ENCODE measurements at regions not wholly inside any gene's neighbourhood (a gene's known extent, or its start where the extent isn't known, plus 50 kb on each side); places are given as distances from the start of the nearest gene placed in this dataset.

- Histone ChIP-seq H2AFZ (ENCODE audit: low read depth, low read length) (no peak overlapping the region), H3K27me3 (ENCODE audit: control insufficient read depth in 2 of 2, insufficient read depth in 2 of 2, low read length in 2 of 2) (no peaks in the 10 kb centered on the region), H3K27ac (ENCODE audit: insufficient read depth, low read depth, low read length) (no peak overlapping the region), H3K4me3 (replicated peaks in 1 of 3; ENCODE audit: insufficient read depth in 1 of 3, low read depth in 1 of 3, low read length in 3 of 3) (no peak overlapping the region), H3K36me3 (ENCODE audit: control insufficient read depth in 2 of 2, extremely low read depth in 1 of 2, insufficient read depth in 2 of 2, low read length in 2 of 2) (no peaks in the 10 kb centered on the region), H3K79me2 (ENCODE audit: control insufficient read depth, insufficient read depth, low read length) (no peaks in the 10 kb centered on the region), H3K4me2 (ENCODE audit: insufficient read depth, low read length) (no peak overlapping the region), H3K9me1 (replicated peaks; ENCODE audit: control insufficient read depth, extremely low read depth, insufficient read depth, low read length) (no peaks in the 10 kb centered on the region), H3K9me3 (replicated peaks; ENCODE audit: control insufficient read depth, insufficient read depth, low read length) (no peaks in the 10 kb centered on the region), H3K4me1 (ENCODE audit: control insufficient read depth, extremely low read depth, insufficient read depth, low read length) (no peaks in the 10 kb centered on the region), H3K9ac (replicated peaks; ENCODE audit: extremely low read depth, insufficient read depth, low read length) (no peak overlapping the region), H4K20me1 (replicated peaks; ENCODE audit: control insufficient read depth, extremely low read depth, insufficient read depth, low read length) (no peaks in the 10 kb centered on the region)
- intact Hi-C loops (cut with micrococcal nuclease) (no loop called here), dilution Hi-C loops (cut with MboI; ENCODE audit: extremely low pct_ligation_motif_present, low sequenced_read_pairs) (no loop called here)
- BruUV-seq (replicated peaks) = no TSS peak
- CTCF ChIA-PET = no interaction called here
- no peak for DNase-seq (ENCODE audit: low read depth, low spot score)
- POLR2A ChIA-PET = no interaction called here
- FAIRE-seq = no peak
- TF ChIP-seq FOS (IDR thresholded peaks at IDR 0.05; ENCODE audit: borderline replicate concordance, insufficient read depth, low read length) (no peak), MAX (IDR thresholded peaks at IDR 0.05; ENCODE audit: insufficient read depth, insufficient read length) (no peak), CTCF (IDR thresholded peaks at IDR 0.05; ENCODE audit: extremely low read depth in 1 of 2, insufficient read depth in 1 of 2, low read depth in 1 of 2, low read length in 2 of 2) (no peak), JUN (IDR thresholded peaks at IDR 0.05; ENCODE audit: borderline replicate concordance, insufficient read depth, insufficient read length, low read depth) (no peak), POLR2A (IDR thresholded peaks at IDR 0.05; ENCODE audit: low read depth, low read length) (no peak), POLR2AphosphoS5 (IDR thresholded peaks at IDR 0.05; ENCODE audit: insufficient read depth, low read depth, low read length) (no peak), EZH2 (IDR thresholded peaks at IDR 0.05; ENCODE audit: borderline replicate concordance, low read depth, low read length, severe bottlenecking) (no peak), GATA2 (IDR thresholded peaks at IDR 0.05; ENCODE audit: insufficient read depth, insufficient read length, low read depth, low read length) (no peak), MYC (IDR thresholded peaks at IDR 0.05; ENCODE audit: low read depth, low read length) (no peak)
Measured at GRCh38 chr5:126251024-126251423, 172.2 kb upstream of the GRAMD2B start.

Measured in endothelial cell of umbilical vein (primary cell).